ENCODE measurements at regions not wholly inside any gene's neighbourhood (a gene's known extent, or its start where the extent isn't known, plus 50 kb on each side); places are given as distances from the start of the nearest gene placed in this dataset.

DNA sequence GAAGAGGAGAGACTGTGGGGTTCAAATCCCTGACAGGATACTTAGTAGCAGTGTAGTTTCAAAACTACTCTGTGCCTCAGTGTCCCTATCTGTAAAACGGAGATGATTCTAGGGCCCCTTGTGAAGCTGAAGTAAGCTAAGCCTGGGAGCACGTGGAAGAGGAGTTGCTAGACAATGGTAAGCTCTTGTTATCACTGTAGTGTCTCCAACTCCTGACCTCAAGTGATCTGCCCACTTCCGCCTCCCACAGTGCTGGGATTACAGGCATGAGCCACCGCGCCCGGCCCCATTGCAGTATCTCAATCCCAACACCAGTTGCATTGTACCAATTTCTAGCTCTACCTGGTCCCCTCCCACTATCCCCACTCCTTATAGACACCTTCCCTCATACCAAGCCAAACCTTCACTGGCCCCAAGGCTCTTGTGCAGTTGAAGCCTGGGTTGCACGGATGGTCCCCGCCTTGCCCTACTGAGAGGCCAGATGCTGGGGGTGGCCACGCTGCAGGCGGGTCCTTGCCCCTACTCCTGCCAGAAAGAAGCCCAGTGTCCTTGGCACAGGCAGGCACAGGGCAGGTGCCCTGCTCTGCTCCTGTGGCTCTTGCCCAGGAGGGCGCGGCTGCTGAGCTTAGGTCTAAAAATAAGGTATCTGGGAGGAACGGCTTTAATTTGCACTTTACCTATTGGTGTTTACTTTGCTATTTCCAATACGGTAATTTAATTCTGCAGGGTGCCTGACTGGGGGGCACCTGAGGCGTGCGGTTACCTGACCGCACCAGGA is 118.1 kb downstream of the VEGFA start (continued):
- TF ChIP-seq MECOM (CRISPR knock-in tag; IDR thresholded peaks at IDR 0.05) = peak; percentile 54
- TF ChIP-seq, protein P1, sequence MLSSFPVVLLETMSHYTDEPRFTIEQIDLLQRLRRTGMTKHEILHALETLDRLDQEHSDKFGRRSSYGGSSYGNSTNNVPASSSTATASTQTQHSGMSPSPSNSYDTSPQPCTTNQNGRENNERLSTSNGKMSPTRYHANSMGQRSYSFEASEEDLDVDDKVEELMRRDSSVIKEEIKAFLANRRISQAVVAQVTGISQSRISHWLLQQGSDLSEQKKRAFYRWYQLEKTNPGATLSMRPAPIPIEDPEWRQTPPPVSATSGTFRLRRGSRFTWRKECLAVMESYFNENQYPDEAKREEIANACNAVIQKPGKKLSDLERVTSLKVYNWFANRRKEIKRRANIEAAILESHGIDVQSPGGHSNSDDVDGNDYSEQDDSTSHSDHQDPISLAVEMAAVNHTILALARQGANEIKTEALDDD (IDR thresholded peaks at IDR 0.05) = peak; percentile 86
- TF ChIP-seq TEAD1 (CRISPR knock-in tag; IDR thresholded peaks at IDR 0.05) = 0 out of 4 replicates have a peak, but pooled peaks have one; percentile 11 to 31
- TF ChIP-seq, protein P2, sequence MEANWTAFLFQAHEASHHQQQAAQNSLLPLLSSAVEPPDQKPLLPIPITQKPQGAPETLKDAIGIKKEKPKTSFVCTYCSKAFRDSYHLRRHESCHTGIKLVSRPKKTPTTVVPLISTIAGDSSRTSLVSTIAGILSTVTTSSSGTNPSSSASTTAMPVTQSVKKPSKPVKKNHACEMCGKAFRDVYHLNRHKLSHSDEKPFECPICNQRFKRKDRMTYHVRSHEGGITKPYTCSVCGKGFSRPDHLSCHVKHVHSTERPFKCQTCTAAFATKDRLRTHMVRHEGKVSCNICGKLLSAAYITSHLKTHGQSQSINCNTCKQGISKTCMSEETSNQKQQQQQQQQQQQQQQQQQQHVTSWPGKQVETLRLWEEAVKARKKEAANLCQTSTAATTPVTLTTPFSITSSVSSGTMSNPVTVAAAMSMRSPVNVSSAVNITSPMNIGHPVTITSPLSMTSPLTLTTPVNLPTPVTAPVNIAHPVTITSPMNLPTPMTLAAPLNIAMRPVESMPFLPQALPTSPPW (CRISPR knock-in tag; IDR thresholded peaks at IDR 0.05) = peak; percentile 42; the same call in 1 of the 2 replicates
- TF ChIP-seq, protein P3, sequence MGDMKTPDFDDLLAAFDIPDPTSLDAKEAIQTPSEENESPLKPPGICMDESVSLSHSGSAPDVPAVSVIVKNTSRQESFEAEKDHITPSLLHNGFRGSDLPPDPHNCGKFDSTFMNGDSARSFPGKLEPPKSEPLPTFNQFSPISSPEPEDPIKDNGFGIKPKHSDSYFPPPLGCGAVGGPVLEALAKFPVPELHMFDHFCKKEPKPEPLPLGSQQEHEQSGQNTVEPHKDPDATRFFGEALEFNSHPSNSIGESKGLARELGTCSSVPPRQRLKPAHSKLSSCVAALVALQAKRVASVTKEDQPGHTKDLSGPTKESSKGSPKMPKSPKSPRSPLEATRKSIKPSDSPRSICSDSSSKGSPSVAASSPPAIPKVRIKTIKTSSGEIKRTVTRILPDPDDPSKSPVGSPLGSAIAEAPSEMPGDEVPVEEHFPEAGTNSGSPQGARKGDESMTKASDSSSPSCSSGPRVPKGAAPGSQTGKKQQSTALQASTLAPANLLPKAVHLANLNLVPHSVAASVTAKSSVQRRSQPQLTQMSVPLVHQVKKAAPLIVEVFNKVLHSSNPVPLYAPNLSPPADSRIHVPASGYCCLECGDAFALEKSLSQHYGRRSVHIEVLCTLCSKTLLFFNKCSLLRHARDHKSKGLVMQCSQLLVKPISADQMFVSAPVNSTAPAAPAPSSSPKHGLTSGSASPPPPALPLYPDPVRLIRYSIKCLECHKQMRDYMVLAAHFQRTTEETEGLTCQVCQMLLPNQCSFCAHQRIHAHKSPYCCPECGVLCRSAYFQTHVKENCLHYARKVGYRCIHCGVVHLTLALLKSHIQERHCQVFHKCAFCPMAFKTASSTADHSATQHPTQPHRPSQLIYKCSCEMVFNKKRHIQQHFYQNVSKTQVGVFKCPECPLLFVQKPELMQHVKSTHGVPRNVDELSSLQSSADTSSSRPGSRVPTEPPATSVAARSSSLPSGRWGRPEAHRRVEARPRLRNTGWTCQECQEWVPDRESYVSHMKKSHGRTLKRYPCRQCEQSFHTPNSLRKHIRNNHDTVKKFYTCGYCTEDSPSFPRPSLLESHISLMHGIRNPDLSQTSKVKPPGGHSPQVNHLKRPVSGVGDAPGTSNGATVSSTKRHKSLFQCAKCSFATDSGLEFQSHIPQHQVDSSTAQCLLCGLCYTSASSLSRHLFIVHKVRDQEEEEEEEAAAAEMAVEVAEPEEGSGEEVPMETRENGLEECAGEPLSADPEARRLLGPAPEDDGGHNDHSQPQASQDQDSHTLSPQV (IDR thresholded peaks at IDR 0.05) = peak; percentile 78; the same call in 1 of the 2 replicates
- TF ChIP-seq, protein P4, sequence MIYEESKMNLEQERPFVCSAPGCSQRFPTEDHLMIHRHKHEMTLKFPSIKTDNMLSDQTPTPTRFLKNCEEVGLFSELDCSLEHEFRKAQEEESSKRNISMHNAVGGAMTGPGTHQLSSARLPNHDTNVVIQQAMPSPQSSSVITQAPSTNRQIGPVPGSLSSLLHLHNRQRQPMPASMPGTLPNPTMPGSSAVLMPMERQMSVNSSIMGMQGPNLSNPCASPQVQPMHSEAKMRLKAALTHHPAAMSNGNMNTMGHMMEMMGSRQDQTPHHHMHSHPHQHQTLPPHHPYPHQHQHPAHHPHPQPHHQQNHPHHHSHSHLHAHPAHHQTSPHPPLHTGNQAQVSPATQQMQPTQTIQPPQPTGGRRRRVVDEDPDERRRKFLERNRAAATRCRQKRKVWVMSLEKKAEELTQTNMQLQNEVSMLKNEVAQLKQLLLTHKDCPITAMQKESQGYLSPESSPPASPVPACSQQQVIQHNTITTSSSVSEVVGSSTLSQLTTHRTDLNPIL (CRISPR knock-in tag; IDR thresholded peaks at IDR 0.05) = no peak
- no peak for TF ChIP-seq ATF1 (CRISPR knock-in tag; IDR thresholded peaks at IDR 0.05)
- 0 out of 2 replicates have a peak, but pooled peaks have one; percentile 27 for TF ChIP-seq ATF1 (tag; IDR thresholded peaks at IDR 0.05)
- TF ChIP-seq FOSL1 (tag; conservative IDR thresholded peaks at IDR 0.05) = peak; percentile 42; the same call in 1 of the 2 replicates
- TF ChIP-seq SMAD4 (CRISPR knock-in tag; conservative IDR thresholded peaks at IDR 0.05) = peak; percentile 95
- 0 out of 4 replicates have a peak, but pooled peaks of 1 of the 2 experiments have one; percentile 27 for TF ChIP-seq FOXK2 (conservative IDR thresholded peaks at IDR 0.05 in 1 of 2, IDR thresholded peaks at IDR 0.05 in 1 of 2; ENCODE audit: low read depth in 2 of 2)

All from K562 (cell line).